IPS DF 4.7 (cell line): ENCODE measurements at regions not wholly inside any gene's neighbourhood (a gene's known extent, or its start where the extent isn't known, plus 50 kb on each side); places are given as distances from the start of the nearest gene placed in this dataset.
"Not testable (repeated sequence)": the region's sequence is repeated elsewhere in the genome, so short reads cannot be mapped to it uniquely, and the experiment has no call there.

ENCODE experiments used
- DNase-seq: peaks from one replicate; pipeline ENCODE4 v3.0.0-alpha.2; 2013; ENCODE audit warnings: low spot score; ENCODE audit errors: extremely low read depth

DNA sequence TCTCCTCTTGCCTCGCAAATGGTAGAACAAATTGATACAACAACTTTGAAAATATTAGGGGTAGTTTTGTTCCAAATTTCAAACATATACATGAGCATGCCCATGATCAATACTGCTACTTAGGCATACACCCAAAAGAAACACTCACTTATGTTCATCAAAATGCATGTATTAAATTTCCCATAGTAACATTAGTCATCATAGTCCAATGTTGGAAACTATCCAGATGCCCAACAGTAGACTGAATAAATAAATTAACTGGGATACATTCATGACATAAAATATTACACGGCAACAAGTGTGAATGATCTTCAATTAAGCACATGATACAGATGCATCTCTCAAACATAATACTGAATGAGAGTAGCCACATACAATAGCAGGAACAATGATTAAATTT lies 391.6 kb downstream of the CDH11 start:
- DNase-seq, result no peak

DNA sequence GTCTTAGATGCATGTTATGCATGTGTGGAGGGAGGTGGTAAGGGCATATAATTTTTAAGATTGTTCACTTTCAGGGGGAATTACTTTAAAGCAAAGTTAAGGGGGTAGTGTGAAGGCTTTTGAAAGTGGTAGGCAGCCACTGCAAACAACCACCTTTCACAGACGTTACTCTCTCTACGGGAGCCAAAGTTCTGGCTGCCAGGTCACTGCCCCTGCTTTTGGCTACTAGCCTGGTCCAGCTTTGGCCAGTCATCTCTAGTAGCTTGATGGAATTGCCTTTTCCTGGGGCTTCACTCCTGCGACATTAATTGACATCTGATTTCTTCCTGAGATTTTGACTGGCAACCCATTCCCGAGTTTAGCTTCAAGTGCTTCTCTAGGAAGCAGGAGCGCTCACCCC lies 397.5 kb downstream of the CDH11 start:
- no peak for DNase-seq

- DNase-seq, result no peak
These were observed 403.4 kb downstream of the CDH11 start for GRCh38 chr16:64718486-64718885.

DNA sequence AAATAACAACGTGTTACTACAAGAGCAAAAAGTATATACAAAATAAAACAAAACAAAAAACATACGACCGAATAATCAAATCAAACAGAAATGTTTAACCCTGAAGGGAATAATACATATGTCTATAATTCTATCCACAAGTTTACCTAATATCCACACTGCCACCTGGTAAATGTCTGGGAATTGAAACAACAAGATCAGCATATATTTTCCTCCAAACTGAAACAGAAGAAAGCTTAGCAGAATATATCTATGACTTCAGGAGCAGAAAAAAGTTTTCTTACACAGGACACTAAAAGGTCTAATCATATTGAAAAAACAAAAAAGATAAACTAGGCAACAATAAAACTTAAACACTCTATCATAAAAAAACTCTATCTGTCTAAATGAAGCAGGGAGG lies 404.0 kb downstream of the CDH11 start:
- no peak for DNase-seq

- DNase-seq, result no peak
These were observed 406.2 kb downstream of the CDH11 start for GRCh38 chr16:64715624-64716023.

- DNase-seq, result no peak
These were observed 409.8 kb downstream of the CDH11 start for GRCh38 chr16:64712026-64712425.

DNA sequence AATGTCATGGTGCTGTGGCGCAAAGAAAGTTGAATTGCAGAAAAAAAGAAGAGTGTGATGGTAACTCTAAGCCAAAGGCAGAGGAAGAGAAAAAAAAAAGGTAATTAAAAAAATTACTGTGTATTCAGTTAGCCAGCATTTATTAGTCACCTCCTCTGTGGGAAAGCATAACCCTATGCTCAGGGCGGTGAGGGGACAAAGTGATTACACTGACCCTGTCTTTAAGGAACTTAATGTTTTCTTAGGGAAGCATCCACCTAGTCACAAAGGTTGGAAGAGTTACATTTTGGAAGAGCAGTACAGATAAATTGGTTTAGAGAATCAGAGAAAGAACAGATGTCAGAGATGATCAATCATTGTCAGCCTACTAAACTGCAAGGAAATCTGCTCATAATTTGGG lies 410.3 kb downstream of the CDH11 start:
- no peak for DNase-seq

DNA sequence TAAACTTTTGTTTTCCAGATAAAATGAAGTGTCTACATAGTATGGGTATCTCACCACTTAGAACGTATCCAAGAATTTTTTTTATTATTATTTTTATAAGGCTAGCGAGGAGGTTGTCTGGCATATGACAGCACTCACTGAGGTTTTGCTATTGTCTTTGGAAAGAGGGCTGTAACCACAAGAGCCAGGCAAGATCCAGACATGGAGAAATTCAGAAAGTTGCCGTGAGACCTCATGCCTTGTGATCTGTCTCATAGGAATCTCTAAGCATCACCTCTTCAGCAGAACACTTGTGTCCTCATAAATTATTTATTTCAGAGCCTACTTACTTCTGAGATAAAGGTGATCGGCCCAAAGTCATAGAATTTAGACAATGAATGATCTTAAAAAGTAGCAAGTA lies 410.8 kb downstream of the CDH11 start:
- no peak for DNase-seq

GRCh38 chr16:64705443-64705842 lies 416.4 kb downstream of the CDH11 start:
- no peak for DNase-seq

DNA sequence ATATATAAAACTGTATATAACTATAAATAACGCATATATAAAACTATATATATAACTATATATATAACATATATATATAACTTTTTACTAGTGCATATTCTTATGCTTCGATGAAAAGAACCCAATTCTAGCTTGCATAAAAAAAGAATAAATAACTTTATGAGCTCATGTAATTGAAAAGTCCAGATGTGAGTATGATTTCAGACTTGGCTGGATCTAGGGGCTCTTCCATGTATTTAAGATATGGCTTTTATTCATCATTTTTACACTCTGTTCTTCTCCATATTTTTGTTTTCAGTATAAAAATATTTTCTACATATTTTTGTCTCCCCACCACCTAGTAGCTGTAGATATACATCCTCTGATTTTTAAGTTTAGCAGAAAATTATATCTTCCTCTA lies 417.5 kb downstream of the CDH11 start:
- DNase-seq, result no peak

DNA sequence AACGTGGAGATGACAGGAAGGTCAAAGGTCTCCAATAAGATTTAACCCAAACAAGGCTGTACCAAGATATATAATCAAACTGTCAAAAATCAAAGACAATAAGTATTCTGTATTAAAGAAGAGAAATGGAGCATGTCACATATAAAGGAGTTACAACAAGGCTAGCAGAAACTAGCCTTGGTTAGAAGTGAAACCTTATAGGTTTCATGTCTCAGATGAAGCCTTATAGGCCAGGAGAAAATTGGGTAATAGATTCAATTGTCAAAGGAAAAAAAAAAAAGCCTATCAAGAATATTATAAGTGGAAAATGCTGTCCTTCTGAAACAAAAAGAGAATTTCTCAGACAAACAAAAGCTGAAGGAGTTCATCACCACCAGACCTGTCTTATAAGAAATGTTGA lies 419.4 kb downstream of the CDH11 start:
- no peak for DNase-seq

- no peak for DNase-seq
These were observed 421.2 kb downstream of the CDH11 start for GRCh38 chr16:64700628-64701027.

- no peak for DNase-seq
These were observed 425.0 kb downstream of the CDH11 start for GRCh38 chr16:64696866-64697265.

GRCh38 chr16:64695684-64696083 lies 426.2 kb downstream of the CDH11 start:
- no peak for DNase-seq

DNA sequence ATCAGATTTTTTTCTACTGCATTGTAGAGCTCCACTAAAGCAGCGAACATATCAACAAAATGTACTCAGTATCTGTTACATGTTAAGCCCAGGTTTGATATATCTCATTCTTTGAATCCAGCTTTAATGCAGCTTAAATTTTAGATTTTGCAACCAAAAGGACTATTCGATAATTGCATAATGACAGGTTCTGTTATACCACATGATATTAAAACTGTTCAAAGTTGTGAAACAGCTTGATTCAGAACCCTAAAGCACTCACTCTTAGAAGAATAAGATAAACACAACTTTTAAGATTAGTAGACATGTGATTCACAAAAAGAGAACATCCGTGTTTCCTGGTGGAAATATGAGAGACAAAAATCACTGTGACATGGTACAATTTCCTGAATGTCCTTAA lies 427.9 kb downstream of the CDH11 start:
- DNase-seq, result no peak

DNA sequence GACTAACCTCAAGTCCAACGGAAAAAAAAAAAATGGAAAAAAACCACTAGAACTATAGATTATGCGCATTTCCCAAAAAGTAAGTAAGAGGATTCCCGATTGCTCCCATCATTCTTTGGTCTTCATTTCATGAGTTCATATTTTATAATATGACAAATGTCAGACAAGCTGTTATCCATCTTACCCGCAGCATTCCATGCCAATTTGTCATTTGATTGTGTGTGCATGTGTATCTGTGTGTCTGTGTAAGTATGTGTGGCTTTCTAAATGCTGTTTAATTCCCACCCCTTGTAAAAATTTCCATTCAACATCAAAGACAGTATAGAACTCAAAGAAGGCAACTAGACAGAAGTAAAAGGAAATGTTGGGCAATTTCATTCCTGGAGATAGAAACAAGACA lies 434.1 kb downstream of the CDH11 start:
- DNase-seq, result no peak

GRCh38 chr16:64687123-64687522 lies 434.7 kb downstream of the CDH11 start:
- no peak for DNase-seq

GRCh38 chr16:64679976-64680690 lies 441.7 kb downstream of the CDH11 start:
- DNase-seq, result no peak

- DNase-seq, result no peak
These were observed 452.3 kb downstream of the CDH11 start for GRCh38 chr16:64669573-64669972.

DNA sequence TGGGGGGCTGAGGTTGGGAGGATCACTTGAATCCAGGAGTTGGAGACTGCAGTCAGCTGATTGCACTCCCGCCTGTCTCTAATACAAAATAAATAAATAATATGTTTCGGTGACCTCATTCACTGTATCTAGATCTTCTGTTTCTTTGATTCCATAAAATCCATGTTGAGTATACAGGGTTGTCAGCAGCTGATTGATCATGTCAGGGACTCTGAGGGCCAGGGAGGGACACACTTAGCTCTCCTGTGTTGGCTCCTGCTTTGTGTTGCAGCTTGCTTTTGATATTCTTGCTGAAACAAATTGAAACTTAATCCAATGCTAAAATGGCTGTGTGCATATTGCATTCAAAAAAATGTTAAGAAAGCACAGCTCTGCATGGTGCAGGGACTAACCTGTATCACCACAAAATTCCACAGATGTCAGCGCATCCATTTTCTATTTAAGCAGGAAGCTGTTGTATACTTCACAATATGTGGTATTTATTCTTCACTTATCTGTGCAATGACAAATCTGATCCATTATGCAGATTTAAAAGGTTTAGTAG lies 454.5 kb downstream of the CDH11 start:
- DNase-seq, result no peak

DNA sequence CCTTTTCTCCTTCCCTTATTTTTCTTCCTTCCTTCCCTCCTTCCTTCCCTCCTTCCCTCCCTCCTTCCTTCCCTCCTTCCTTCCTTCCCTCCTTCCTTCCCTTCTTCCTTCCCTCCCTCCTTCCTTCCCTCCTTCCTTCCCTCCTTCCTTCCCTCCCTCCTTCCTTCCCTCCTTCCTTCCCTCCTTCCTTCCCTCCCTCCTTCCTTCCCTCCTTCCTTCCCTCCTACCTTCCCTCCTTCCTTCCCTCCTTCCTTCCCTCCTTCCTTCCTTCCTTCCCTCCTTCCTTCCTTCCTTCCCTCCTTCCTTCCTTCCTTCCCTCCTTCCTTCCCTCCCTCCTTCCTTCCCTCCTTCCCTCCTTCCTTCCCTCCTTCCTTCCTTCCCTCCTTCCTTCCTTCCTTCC lies 459.6 kb downstream of the CDH11 start:
- not testable (repeated sequence) for DNase-seq

DNA sequence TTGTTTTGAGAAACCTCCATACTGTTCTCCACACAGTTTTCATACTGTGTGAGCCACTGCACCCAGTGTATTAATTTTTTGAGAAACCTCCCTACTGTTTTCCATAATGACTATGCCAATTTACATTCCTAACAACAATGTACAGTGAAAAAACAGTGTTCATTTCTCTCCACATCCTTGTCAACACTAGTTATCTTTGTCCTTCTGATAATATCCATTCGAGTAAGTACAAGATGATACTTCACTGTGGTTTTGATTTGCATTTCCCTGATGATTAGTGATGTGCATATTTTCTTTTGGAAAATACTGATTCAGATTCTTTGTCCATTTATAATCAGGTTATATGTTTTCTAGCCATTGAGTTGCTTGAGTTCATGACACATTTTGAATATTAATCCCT lies 462.0 kb downstream of the CDH11 start:
- DNase-seq, result no peak

GRCh38 chr16:64657316-64658011 lies 464.4 kb downstream of the CDH11 start:
- DNase-seq, result no peak
